ENCODE measurements at regions not wholly inside any gene's neighbourhood (a gene's known extent, or its start where the extent isn't known, plus 50 kb on each side); places are given as distances from the start of the nearest gene placed in this dataset.
"Not testable (repeated sequence)": the region's sequence is repeated elsewhere in the genome, so short reads cannot be mapped to it uniquely, and the experiment has no call there.

DNA sequence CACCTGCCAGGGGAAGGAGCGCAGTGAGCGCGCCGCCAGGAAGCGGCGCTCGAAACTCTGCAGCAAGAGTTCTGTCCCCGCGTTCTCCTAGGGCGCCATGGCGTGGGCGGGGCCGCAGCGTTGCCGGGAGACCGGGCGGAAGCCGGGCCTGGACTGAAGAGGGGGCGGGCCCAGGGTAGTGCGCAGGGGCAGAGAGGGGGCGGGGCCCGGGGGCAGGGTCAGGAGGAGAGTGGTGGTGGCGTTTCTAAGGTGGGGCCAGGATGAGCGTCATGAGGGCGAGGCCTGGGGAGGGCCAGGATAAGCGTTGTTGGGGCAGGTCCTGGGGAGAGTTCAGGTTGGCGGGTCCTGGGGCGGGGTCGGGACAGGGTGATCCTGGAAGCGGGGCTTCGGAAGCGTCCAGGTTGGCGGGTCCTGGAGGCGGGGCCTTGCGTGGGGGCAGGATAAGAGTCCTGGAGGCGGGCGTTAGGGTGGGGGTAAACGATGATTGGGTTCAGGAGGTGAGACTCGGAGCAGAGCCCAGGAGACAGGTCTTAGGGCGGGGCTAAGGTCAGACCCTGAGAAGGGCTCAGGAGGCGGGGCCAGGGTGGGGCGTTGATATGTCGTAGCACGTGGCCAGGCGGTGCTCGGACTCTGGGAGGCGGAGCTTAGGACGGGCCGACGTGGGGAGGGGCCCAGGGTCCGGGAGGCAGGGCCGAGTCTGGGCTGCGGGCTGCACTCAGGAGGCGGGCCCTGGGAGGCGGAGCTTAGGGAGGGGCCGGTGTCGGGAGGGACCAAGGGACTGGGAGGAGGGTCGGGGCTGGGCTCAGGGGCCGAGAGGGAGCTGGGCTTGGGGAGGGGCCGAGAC, 189.4 kb downstream of the ADRA2C start:
- TF ChIP-seq, protein P1, sequence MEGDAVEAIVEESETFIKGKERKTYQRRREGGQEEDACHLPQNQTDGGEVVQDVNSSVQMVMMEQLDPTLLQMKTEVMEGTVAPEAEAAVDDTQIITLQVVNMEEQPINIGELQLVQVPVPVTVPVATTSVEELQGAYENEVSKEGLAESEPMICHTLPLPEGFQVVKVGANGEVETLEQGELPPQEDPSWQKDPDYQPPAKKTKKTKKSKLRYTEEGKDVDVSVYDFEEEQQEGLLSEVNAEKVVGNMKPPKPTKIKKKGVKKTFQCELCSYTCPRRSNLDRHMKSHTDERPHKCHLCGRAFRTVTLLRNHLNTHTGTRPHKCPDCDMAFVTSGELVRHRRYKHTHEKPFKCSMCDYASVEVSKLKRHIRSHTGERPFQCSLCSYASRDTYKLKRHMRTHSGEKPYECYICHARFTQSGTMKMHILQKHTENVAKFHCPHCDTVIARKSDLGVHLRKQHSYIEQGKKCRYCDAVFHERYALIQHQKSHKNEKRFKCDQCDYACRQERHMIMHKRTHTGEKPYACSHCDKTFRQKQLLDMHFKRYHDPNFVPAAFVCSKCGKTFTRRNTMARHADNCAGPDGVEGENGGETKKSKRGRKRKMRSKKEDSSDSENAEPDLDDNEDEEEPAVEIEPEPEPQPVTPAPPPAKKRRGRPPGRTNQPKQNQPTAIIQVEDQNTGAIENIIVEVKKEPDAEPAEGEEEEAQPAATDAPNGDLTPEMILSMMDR (IDR thresholded peaks at IDR 0.05): not testable (repeated sequence)
- TF ChIP-seq POLR2A (IDR thresholded peaks at IDR 0.05): peak in 1 of 2 donors; percentile 63
